ENCODE measurements at regions not wholly inside any gene's neighbourhood (a gene's known extent, or its start where the extent isn't known, plus 50 kb on each side); places are given as distances from the start of the nearest gene placed in this dataset.

DNA sequence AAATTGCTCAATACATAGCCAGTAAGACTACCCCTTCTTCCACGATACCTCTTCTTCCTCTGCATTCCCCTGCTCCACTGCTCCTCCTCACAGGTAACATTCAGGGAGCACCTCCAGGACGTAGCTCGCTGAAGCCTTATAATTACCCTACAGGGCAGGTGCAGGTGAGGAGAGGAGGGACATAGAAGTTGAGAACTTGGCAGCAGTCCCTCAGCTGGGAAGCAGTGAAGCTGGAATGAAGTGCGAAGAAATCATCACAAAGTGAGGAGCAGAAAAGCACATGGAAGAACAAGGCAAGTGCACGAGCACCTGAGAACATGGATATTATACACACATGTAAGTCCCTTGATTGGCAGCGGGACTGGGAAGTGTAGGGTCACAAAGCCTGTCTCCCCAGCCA lies 118.2 kb downstream of the HSD17B3 start:
- ATAC-seq: no peak
- Histone ChIP-seq H3K9me3 (no peaks in the 10 kb centered on the region), H3K4me1 (no peaks in the 10 kb centered on the region), H3K36me3 (no peaks in the 10 kb centered on the region), H3K27me3 (no peaks in the 10 kb centered on the region), H3K27ac (no peak overlapping the region), H3K4me3 (no peak overlapping the region)
- intact Hi-C loops (cut with DNase I): no loop called here
- no peak for DNase-seq
- WGBS (ENCODE audit: insufficient coverage, low coverage, low lambda C conversion rate, missing lambda C conversion rate): 74% methylated on average over 6 of the region's 6 CpGs
- TF ChIP-seq CTCF (IDR thresholded peaks at IDR 0.05) (no peak), POLR2A (IDR thresholded peaks at IDR 0.05) (no peak)

- no peaks in the 10 kb centered on the region for H3K27me3 ChIP-seq
- H3K36me3 ChIP-seq: no peaks in the 10 kb centered on the region
- intact Hi-C loops (cut with DNase I): no loop called here
- no peaks in the 10 kb centered on the region for H3K9me3 ChIP-seq
- no peak overlapping the region for H3K27ac ChIP-seq
- ATAC-seq: no peak
- no peak overlapping the region for H3K4me3 ChIP-seq
- TF ChIP-seq POLR2A (IDR thresholded peaks at IDR 0.05) (no peak), CTCF (IDR thresholded peaks at IDR 0.05) (no peak)
- no peaks in the 10 kb centered on the region for H3K4me1 ChIP-seq
- DNase-seq: no peak
- 77% methylated on average over 8 of the region's 8 CpGs for WGBS (ENCODE audit: insufficient coverage, low coverage, low lambda C conversion rate, missing lambda C conversion rate)
Measured at GRCh38 chr9:96178153-96178552, 123.8 kb downstream of the HSD17B3 start.

- Histone ChIP-seq H3K36me3 (no peaks in the 10 kb centered on the region), H3K27me3 (no peaks in the 10 kb centered on the region), H3K4me3 (no peak overlapping the region), H3K9me3 (no peaks in the 10 kb centered on the region), H3K4me1 (no peaks in the 10 kb centered on the region), H3K27ac (no peak overlapping the region)
- DNase-seq: no peak
- ATAC-seq: no peak
- WGBS (ENCODE audit: insufficient coverage, low coverage, low lambda C conversion rate, missing lambda C conversion rate): 46% methylated on average over 4 of the region's 4 CpGs
- TF ChIP-seq POLR2A (IDR thresholded peaks at IDR 0.05): no peak
- no peak for TF ChIP-seq CTCF (IDR thresholded peaks at IDR 0.05)
- intact Hi-C loops (cut with DNase I): no loop called here
Measured at GRCh38 chr9:96177719-96178028, 124.3 kb downstream of the HSD17B3 start.

DNA sequence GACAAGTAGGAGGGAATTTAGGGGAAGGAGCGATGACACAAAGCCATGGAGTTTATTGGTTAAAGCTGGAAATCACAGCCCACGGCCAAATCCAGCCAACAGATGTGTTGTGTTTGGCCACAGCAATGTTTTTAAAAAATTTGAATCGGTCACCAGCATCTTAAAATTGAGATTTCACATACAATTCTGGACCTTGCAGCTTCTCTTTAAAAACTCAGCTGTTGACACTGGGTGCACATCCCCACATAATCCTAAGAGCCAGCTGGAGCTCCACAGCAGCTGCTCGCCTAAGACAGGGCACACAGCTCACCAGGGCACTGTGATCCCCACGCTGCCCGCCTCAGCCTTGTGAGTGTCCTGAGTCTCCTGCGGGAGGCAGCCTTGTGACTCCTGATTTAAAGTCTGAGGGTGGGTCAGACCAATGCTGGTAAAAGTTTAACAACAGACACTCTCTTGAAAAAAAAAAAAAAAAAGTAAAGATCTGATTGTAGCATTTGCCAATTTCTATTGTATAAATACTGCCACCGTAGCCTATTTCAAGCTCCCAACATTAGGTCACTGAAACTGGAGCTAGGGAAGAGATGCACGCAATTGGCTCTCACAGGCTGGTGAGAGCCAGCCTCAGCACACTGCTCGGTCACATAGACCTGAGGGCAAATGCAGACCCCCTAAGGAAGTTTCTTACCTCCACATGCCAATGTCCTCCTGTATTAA lies 124.8 kb downstream of the HSD17B3 start:
- Histone ChIP-seq H3K9me3 (no peaks in the 10 kb centered on the region), H3K27me3 (no peaks in the 10 kb centered on the region), H3K36me3 (no peaks in the 10 kb centered on the region), H3K27ac (no peak overlapping the region), H3K4me3 (no peak overlapping the region), H3K4me1 (no peaks in the 10 kb centered on the region)
- intact Hi-C loops (cut with DNase I): no loop called here
- DNase-seq (no peak), ATAC-seq (peak in 3 of 4 donors; percentile 29 to 38 (median 35))
- no peak for TF ChIP-seq POLR2A (IDR thresholded peaks at IDR 0.05)
- no peak for TF ChIP-seq CTCF (IDR thresholded peaks at IDR 0.05)
- 37% methylated on average over 9 of the region's 10 CpGs for WGBS (ENCODE audit: insufficient coverage, low coverage, low lambda C conversion rate, missing lambda C conversion rate)

- DNase-seq (no peak), ATAC-seq (no peak)
- Histone ChIP-seq H3K4me3 (no peak overlapping the region), H3K27ac (no peak overlapping the region), H3K36me3 (no peaks in the 10 kb centered on the region), H3K4me1 (no peaks in the 10 kb centered on the region), H3K27me3 (no peaks in the 10 kb centered on the region), H3K9me3 (no peaks in the 10 kb centered on the region)
- intact Hi-C loops (cut with DNase I): no loop called here
- TF ChIP-seq POLR2A (IDR thresholded peaks at IDR 0.05): no peak
- TF ChIP-seq CTCF (IDR thresholded peaks at IDR 0.05): no peak
Measured at GRCh38 chr9:96175796-96176195, 126.2 kb downstream of the HSD17B3 start.

All from right lobe of liver (tissue), 6 donors.